Activated effector memory CD4-positive, alpha-beta T cell treated with anti-CD3 and anti-CD28 coated beads, Interleukin-2, amount 50 U/mL, for 16 hours (primary cell): ENCODE measurements at regions not wholly inside any gene's neighbourhood (a gene's known extent, or its start where the extent isn't known, plus 50 kb on each side); places are given as distances from the start of the nearest gene placed in this dataset.

Experiments
- DNase-seq: peaks from one replicate; pipeline ENCODE4 v3.0.0-alpha.2; 2020

DNA sequence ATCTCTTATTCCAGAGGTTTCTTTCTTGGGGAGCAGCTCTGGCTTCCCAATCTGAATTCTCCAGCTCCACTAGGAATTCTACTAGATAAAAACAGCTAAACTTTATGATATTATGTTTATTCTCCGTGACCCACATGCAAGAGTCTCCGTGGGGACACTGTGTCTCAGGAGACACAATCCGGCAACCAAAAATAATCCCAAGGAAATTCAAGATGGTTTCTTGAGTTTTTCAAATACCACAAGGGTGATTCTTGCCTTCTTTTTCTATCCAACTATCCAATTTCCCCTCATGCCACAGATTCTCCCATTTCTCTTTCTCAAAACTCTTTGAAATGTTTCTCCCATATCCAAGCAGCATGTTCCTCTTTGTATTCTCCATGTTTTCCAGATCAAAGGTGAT is 103.1 kb downstream of the FAS start:
- no peak for DNase-seq

DNA sequence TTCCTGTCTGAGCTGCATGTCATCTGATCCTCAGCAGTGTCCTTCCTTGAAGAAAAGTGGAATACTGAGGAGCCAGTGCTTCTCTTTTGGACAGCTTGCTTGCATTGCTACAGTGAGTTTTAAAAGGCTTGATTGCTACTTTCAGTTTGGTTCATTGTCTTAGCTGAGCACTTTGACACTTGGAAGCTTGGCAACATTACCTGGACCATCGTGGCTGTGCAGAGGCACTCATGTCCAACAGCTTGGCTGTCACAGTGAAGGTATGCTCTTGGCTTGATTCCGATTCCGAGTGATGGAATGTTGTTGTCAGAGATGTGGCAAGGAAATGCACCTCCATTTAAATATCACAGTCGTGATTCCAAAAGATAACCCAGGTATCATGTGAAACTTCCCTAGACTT is 102.4 kb downstream of the FAS start:
- no peak for DNase-seq

- no peak for DNase-seq
Observed at GRCh38 chr10:89092439-89092838, 101.8 kb downstream of the FAS start.

- no peak for DNase-seq
Observed at GRCh38 chr10:89091496-89091895, 100.9 kb downstream of the FAS start.

- no peak for DNase-seq
Observed at GRCh38 chr10:89090756-89091445, 100.3 kb downstream of the FAS start.

DNA sequence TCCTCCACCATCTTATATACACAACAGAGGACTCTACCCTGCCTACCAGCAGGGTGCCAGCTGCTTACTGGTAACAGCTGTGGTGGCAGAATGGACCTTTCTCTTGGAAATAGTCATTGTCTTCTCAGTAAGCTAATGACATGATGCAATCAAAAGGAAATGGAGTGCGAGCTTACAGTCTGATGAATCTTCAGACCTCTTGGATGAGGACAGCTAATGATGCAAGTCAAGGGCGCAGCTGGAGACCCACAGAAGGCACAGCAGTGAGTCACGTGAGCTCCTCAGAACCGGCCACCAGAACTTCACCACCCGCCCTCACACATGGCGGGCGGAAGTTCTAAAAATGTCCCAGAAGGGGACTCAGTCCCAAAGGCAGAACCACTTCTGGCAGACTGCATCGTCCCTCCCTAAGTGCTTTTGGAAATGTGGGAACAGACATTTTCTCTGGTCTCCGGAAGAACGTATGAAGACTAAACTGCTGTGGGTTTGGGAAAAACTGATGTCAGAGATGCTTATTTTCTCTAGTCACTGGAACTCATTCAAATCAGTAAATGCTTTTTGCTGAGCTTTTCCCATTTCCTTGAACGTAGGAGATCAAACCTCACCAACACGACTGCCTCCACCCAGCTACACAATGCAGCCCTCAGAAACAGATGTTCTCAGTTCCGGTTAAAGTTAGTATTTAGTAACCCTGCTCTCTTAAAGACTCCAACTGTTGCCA is 96.4 kb downstream of the FAS start:
- DNase-seq, result peak; percentile 66

- no peak for DNase-seq
Observed at GRCh38 chr10:89085153-89085552, 94.6 kb downstream of the FAS start.

- no peak for DNase-seq
Observed at GRCh38 chr10:89082086-89082485, 91.5 kb downstream of the FAS start.

- no peak for DNase-seq
Observed at GRCh38 chr10:89080660-89081059, 90.1 kb downstream of the FAS start.

DNA sequence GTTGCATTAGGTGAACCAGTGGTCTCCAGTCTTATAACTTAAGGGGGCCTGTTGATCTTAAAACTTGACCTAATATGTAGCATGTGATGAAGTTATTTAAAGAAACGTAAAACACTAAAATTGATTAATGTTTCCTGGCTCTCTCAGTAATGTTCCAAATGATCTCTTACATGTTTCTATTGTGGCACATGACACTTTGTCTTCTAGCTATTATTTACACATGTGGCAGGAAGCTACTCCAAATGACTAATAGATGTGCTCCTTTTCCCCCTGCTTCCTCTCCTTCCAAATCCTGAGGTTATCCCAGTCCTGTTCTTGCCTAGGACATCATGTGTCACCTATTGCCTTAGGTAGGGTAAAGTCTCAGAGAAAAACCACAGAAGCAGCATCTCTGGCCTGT is 89.4 kb downstream of the FAS start:
- no peak for DNase-seq

DNA sequence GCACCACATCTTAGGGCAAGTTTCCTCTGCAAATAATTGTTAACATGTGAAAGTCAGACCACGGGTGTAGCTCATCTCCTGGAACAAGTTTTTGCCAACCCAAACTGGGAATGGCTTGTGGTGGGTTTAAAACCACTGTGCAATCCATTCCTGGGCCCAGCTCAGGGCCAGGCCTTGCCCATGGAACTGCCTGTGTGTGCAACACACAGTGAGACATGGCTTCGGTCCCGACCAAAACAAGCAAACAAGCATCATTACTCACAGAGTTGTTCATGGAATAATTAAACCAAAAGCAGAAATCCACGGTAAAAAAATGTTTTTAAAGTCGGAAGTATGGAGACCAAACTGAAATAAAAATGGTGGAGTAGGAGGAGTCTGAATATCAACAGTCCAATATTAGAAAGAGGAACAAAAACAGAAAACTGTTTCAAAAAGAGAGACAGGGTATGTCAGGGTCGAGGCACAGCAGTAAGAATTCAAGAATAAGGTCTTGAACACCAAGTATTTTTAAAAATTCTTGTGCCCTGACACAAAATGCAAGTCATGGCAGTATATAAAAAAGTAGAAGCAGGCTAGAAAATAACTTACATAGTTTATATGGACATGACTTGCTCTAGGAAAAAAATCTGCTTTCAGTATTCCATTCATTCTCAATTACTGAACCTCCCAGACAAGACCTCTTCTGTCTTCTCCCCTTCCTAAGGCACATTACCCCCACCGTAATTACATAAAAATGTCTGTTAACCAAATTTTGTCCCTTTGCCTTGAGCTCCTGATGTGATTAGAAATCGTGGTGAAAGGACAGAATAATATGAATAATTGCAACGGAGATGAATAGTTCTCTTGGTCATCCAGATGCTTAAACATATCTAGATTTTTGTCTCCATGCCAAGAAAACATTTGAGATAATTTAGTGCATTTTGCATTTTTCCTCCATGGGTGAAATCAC is 88.4 kb downstream of the FAS start:
- no peak for DNase-seq

- DNase-seq, result no peak
Observed at GRCh38 chr10:89076120-89076519, 85.5 kb downstream of the FAS start.

DNA sequence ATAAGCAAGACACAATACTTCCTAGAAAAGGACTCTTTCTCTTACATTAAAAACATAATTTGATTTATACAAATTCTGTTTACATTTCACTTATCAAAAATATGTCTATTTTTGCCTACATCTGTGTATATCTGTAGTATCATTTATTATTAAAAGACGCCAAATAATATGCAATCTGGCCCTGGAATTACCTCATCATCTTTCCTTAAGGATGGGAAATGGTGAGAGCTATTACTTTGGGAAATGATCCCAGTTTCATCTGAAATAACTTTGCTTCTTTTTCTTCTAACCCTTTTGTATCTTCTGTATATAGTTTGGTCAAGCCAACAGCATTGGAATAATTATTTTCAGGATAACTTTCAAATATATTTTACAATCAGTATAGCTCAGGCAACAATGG is 85.0 kb downstream of the FAS start:
- DNase-seq, result no peak

- no peak for DNase-seq
Observed at GRCh38 chr10:89074120-89074519, 83.5 kb downstream of the FAS start.

GRCh38 chr10:89073719-89074118 is 83.1 kb downstream of the FAS start:
- DNase-seq, result no peak

DNA sequence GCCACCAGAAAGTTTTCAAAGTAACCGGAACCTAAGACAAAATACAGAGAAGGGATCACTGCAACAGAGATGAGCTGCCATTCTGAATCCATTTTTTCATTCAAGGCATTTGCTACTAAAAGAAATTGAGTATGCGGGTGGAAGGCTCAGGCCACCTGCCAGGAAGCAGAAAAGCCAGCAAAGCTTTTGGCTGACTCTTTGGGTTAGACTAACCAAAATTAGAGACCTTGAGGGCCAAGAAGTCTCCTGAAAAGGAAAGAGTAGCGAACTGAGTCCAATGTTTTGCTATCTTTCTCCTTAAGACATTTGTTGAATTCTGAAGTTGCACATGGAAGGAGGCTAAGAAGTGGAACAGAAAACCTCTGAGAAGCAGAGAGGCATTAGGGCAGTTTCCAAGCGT is 79.0 kb downstream of the FAS start:
- no peak for DNase-seq
